ENCODE measurements at regions not wholly inside any gene's neighbourhood (a gene's known extent, or its start where the extent isn't known, plus 50 kb on each side); places are given as distances from the start of the nearest gene placed in this dataset.
"Not testable (repeated sequence)": the region's sequence is repeated elsewhere in the genome, so short reads cannot be mapped to it uniquely, and the experiment has no call there.

- no peak for DNase-seq
Observed at GRCh38 chr5:101929628-101930027, 366.5 kb downstream of the SLCO4C1 start.

DNA sequence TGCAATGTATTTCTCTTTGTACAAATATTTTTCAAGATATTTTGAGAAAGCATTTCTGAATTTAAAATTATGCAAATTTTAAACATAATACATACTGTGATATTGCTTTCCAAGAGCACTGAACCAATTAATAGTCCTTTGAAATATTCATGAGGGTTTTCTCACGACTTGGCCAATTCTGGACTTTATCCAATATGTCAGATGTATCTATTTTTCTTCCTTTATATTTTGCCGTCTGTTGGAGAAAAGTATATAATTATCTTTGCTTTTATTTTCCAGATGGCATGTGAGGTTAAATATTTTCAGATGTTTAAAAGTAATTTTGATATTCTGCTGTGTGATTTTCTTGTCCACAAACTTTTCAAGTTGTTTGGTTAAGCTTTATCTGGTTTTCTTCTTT, 378.9 kb downstream of the SLCO4C1 start:
- no peak for DNase-seq

GRCh38 chr5:101915554-101915953, 380.5 kb downstream of the SLCO4C1 start:
- DNase-seq = no peak

DNA sequence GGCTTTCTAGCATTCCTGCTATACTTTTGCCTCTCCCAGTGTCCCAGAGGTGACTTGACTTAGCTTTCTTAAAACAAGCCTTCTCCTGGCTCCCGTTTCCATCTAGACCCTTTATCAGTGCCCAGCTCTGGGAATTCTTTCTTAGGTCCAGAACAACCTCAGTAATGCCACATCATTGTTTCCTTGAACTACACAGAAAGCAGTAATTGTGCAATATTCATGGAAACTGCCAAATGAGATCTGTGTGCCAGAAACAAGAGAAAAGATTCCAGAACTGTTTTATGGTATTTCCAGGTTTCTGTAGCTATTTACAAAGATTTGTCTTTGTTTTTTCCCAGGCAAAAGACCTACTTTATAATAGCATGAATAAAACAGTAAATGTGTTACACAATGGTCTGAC, 391.3 kb downstream of the SLCO4C1 start:
- DNase-seq = no peak

DNA sequence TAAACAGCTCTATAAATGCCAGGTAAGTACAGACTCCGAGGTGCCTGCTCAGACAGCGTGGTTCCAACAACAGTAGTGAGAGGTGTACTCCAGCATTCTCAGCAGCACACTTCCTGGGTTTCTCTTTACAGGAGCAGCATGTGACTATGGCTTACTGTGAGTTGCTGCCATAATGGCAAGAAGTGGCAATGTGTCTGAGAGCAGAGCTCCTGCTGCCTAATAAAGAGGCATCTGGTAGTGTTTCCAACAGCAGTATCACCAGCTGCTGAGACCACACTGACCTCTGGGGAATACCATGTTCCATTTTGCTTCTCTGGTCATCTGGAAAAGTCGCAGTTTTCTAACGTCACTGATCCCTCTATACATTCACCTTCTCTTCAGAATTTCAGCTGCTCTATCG, 398.2 kb downstream of the SLCO4C1 start:
- no peak for DNase-seq

GRCh38 chr5:101894985-101895384, 401.1 kb downstream of the SLCO4C1 start:
- DNase-seq = no peak

DNA sequence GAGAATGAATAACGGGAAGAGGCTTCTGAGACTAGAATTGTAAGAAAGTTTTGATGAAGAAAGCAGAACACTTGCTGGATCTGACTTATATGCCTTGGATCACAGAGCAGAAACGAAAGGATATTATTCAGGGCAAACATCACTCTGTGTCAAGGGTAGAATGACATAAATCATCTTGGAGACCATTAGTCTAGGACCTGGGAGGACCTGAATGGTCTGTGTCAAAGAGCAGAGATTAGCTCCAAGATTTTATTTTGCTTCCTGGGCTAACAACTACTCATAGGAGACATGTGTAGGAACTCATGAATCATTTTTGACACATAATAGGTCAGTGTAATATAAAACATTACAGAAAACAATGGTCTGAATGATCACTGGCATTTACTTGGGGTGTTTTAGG, 417.9 kb downstream of the SLCO4C1 start:
- DNase-seq = no peak

DNA sequence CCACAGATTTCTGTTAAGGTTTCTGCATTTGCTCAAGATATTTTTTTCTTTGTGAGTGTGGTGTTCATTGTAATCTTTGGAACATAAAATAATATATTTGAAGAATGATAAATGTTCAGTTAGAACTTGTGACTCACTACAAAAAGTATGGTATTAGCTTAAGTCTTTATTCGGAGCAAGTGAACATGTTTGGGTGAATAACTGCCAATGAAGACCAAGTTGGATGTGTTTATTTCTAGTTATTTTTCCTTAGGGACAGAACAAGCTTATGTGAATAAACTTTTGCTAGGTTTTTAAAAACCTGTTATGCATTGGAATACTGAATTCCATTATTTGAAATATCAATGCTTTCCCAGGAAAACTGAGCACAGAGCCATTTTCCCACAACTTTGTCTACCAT, 418.6 kb downstream of the SLCO4C1 start:
- no peak for DNase-seq

DNA sequence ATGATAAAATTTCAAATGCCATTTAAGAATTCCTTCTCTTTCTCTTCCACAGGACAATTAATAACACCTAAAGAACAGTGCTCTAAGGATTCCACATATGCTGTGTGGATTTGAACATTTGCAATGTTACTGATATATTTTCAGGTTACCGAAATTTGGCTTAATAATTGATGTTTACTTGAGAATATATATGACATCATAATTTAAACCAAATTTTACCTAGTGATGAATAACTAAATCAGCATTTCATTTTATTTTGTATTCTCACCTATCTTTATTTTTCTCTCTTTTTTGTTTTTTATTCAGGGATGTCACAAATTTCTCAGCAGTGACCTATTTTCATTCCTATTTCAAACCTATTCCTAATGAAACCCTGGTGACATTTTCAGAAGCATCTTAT, 429.6 kb downstream of the SLCO4C1 start:
- DNase-seq = no peak

GRCh38 chr5:101860563-101860962, 435.5 kb downstream of the SLCO4C1 start:
- DNase-seq = no peak

GRCh38 chr5:101860145-101860544, 435.9 kb downstream of the SLCO4C1 start:
- no peak for DNase-seq

DNA sequence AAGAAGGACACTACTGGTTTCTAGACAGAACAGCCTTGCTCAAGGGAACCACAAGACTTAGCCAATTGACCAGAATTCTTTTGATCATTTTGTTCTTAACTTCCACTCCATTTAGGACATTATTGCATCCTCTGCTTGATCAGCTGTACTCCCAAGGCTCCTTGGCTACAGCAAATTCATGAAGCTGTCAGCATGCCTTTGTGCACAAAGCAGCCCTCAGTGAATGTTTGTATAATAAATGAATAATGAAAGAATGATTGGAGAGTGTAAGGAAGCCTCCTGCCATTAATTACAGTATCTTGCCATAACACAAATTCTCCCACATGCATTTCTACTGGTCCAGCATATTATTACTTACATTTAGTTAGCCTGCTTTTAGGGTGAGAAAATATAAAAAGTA, 449.6 kb downstream of the SLCO4C1 start:
- DNase-seq = no peak

- DNase-seq = no peak
Observed at GRCh38 chr5:101843055-101843454, 453.0 kb downstream of the SLCO4C1 start.

- no peak for DNase-seq
Observed at GRCh38 chr5:101838435-101838834, 457.6 kb downstream of the SLCO4C1 start.

GRCh38 chr5:101829255-101829654, 466.8 kb downstream of the SLCO4C1 start:
- no peak for DNase-seq

GRCh38 chr5:101811466-101811865, 484.6 kb downstream of the SLCO4C1 start:
- no peak for DNase-seq

DNA sequence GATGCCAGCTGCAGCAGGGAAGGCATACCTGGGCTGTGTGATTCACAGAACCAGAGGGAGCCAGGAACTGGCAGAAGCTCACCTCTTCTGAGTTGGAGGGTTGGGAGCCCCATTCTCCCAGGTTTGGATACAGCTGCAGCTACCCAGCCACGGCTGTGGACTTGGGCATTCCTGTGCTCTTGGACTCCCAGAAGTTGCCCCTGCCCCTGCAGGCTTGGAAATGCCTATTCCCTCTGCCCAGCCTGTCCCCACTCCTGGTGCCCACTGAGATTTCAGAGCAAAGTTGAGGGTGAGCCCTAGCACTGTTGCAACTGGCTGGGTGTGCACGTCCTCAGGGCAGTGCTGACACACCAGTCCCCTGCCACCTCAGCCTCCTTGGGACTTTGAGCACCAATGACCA, 489.7 kb downstream of the SLCO4C1 start:
- no peak for DNase-seq

DNA sequence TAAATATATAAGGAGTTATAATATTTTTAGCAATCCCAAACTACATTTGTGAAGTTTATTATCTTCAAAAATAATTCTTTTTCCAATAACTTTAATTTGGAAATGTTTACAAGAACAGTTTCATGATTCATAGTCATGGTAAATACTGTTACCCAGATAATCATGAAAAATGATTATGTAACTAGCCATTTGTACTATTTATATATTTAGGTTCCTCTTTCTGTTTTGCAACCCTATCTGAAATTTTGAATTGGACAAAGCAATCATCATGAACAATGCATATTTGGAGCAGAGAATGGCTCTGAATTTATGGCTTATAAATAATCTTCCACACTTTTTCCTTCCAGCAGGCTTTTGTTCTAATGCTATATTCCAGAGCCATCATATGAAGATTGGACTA, 499.7 kb downstream of the SLCO4C1 start:
- DNase-seq = no peak

- no peak for DNase-seq
Observed at GRCh38 chr5:101788797-101789196, 507.3 kb downstream of the SLCO4C1 start.

GRCh38 chr5:101785090-101785489, 511.0 kb downstream of the SLCO4C1 start:
- no peak for DNase-seq

GRCh38 chr5:101783241-101784013, 512.7 kb downstream of the SLCO4C1 start:
- DNase-seq = no peak

GRCh38 chr5:101782352-101783103, 513.6 kb downstream of the SLCO4C1 start:
- DNase-seq = no peak

DNA sequence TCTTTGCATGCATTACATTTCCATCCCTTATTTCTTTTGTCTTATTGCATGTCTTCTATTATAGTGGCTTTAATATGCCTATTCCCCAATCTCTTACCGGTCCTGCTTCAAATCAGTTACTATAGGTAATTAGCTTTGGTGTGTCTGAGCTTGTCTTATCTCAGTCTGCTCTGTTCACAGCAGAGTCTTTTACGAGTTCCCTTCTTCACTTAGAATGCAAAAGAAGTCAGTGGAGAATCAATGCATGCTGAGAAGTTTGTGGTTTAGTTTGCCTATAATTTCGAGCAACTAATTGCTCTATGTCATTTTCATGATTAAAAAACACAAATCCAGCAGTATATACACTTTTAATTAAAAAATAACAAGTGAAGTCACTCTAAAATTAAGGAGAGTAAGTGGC, 545.0 kb downstream of the SLCO4C1 start:
- DNase-seq = no peak

GRCh38 chr5:101743000-101743399, 553.1 kb downstream of the SLCO4C1 start:
- DNase-seq = not testable (repeated sequence)

DNA sequence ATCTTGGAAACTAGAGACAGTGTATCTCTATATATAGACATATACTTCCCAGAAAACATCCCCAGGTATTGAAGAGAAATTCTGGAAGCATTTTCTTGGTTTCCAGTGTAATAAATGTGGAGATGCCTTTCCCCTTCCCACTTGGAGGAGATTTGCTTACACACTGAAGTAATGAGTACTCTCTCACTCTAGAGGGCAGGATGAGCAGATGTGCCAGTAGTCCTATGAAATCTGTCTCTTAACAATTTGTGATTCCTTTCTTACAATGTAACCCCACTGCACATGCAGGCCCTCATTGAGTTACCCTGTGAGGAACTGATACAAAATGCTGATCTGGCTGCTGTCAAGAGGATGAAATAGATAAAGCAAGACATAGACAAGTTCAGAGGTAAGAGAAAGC, 567.2 kb downstream of the SLCO4C1 start:
- DNase-seq = no peak
